ENCODE measurements at regions not wholly inside any gene's neighbourhood (a gene's known extent, or its start where the extent isn't known, plus 50 kb on each side); places are given as distances from the start of the nearest gene placed in this dataset.

DNA sequence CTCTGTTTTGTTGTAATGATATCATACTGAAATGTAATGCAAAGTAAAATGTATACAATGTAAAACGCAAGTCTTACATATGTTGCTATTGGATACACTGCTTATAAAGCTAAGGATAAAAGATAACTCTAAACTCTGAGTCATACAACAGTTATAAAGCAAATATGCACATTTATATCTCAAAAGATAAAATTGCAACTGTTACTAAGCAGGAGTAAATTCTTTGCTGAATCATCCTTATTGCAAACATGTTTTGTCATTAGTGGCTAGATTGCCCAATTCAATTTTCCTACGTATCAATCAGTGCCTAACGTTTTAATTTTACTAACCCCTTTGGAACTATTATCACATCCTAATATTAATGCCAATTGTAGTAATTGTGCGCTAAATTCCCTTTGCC, 762.9 kb downstream of the LTN1 start:
- H3K27ac ChIP-seq: no peak overlapping the region
- no peaks in the 10 kb centered on the region for H3K9me3 ChIP-seq
- peaks cover 0 to 22% (median 0%) of the 10 kb centered on the region in 3 donors for H3K4me1 ChIP-seq
- 52 to 67% methylated on average over 4 of the region's 4 CpGs for WGBS, 2 donors (ENCODE audit: low coverage in 1 of 2)
- TF ChIP-seq POLR2A (IDR thresholded peaks at IDR 0.05) (no peak), POLR2AphosphoS5 (IDR thresholded peaks at IDR 0.05) (peak; percentile 31)
- H3K4me3 ChIP-seq: no peak overlapping the region
- ATAC-seq: no peak
- no peaks in the 10 kb centered on the region for H3K36me3 ChIP-seq
- no peaks in the 10 kb centered on the region for H3K27me3 ChIP-seq

DNA sequence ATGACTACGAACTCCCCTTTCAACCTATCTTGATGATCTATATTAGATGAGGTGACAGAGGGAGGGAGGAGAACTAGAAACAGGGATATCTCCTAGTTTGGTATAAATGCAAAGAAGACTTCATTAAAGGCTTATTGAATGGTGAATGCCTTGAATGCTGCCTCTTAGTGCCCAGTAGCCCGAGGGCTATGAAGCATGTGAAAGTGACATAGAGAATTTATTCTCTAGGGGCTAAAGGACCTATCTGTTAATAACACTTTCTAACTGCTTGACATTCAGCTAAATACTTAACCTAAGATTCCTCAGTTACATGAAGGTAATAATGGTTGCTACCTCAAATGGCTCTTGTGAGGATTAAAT, 764.1 kb downstream of the LTN1 start:
- Histone ChIP-seq H3K27me3 (no peaks in the 10 kb centered on the region), H3K27ac (no peak overlapping the region), H3K9me3 (no peaks in the 10 kb centered on the region), H3K4me1 (peaks cover 0 to 22% (median 0%) of the 10 kb centered on the region in 3 donors), H3K36me3 (no peaks in the 10 kb centered on the region), H3K4me3 (no peak overlapping the region)
- 80 to 96% methylated on average over 1 to 2 of the region's 2 CpGs for WGBS, 2 donors (ENCODE audit: low coverage in 1 of 2)
- ATAC-seq: no peak
- TF ChIP-seq POLR2A (IDR thresholded peaks at IDR 0.05): no peak
- TF ChIP-seq POLR2AphosphoS5 (IDR thresholded peaks at IDR 0.05): no peak
- TF ChIP-seq, protein P1, sequence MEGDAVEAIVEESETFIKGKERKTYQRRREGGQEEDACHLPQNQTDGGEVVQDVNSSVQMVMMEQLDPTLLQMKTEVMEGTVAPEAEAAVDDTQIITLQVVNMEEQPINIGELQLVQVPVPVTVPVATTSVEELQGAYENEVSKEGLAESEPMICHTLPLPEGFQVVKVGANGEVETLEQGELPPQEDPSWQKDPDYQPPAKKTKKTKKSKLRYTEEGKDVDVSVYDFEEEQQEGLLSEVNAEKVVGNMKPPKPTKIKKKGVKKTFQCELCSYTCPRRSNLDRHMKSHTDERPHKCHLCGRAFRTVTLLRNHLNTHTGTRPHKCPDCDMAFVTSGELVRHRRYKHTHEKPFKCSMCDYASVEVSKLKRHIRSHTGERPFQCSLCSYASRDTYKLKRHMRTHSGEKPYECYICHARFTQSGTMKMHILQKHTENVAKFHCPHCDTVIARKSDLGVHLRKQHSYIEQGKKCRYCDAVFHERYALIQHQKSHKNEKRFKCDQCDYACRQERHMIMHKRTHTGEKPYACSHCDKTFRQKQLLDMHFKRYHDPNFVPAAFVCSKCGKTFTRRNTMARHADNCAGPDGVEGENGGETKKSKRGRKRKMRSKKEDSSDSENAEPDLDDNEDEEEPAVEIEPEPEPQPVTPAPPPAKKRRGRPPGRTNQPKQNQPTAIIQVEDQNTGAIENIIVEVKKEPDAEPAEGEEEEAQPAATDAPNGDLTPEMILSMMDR (IDR thresholded peaks at IDR 0.05): no peak
- no peak for TF ChIP-seq EP300 (IDR thresholded peaks at IDR 0.05)

DNA sequence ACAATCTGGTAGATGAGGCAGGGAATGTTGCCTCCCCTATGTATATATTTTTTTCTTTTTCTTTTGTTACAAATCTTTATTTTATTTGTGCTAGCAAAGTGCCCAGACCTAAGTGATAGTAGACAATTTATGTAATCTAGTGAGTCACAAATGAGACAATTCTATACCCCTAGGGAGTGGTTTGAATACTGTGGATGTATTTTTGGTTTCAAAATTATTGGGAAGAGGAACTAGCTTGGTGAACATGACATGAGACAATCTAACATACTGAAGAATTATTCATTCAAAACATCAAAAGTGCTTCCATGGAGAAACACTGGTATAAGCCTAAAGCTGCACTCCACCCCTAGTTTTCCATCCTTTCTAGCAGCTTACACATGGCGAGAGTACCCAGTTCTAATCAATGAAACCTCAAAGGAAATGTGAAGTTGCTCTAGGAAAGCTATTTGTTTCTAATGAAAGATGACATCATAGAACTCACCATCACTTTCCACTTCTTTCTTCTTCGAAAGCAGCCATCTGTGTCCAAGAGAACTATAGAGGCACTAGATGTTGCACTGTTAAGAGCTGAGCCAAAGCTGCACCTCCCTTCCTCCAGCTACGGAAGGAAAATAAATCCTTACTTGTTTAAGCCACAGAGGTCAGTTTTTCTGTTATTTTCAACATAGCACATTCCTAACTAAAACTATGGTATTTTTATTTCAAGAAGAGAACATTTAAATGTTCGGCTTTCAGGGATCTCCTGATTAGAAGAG, 764.6 kb downstream of the LTN1 start:
- Histone ChIP-seq H3K4me3 (no peak overlapping the region), H3K4me1 (peaks cover 0 to 26% (median 0%) of the 10 kb centered on the region in 3 donors), H3K27me3 (no peaks in the 10 kb centered on the region), H3K27ac (no peak overlapping the region), H3K36me3 (no peaks in the 10 kb centered on the region), H3K9me3 (no peaks in the 10 kb centered on the region)
- ATAC-seq: peak; percentile 25
- 57 to 77% methylated on average over 3 to 4 of the region's 4 CpGs for WGBS, 2 donors (ENCODE audit: low coverage in 1 of 2)
- TF ChIP-seq POLR2AphosphoS5 (IDR thresholded peaks at IDR 0.05) (no peak), POLR2A (IDR thresholded peaks at IDR 0.05) (no peak), EP300 (IDR thresholded peaks at IDR 0.05) (no peak)
- TF ChIP-seq, protein P1 (IDR thresholded peaks at IDR 0.05): no peak

DNA sequence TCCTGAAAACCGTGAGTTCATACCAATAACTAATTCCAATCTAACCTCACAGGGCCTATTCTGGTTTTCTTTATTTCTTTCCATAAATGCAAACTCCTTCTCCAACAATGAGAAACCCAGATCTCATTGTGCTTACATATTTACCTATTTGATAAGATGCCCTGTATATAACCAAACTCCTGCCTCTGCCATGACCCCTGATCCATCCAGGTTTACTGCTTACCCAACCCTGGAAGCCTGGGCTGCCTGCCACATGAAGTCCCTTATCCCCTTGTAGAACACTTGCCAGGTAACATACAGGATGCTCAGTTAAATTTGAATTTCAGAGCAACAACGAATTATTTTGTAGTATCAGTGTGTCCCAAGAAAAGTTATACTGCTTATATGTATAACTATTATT, 766.1 kb downstream of the LTN1 start:
- Histone ChIP-seq H3K27me3 (no peaks in the 10 kb centered on the region), H3K36me3 (no peaks in the 10 kb centered on the region), H3K9me3 (no peaks in the 10 kb centered on the region), H3K4me3 (no peak overlapping the region), H3K27ac (no peak overlapping the region), H3K4me1 (peaks cover 0 to 19% (median 0%) of the 10 kb centered on the region in 3 donors)
- WGBS, 2 donors (ENCODE audit: low coverage in 1 of 2): 79 to 87% methylated on average over 2 of the region's 2 CpGs
- ATAC-seq: no peak
- TF ChIP-seq, protein P1 (IDR thresholded peaks at IDR 0.05): no peak
- TF ChIP-seq POLR2AphosphoS5 (IDR thresholded peaks at IDR 0.05) (no peak), POLR2A (IDR thresholded peaks at IDR 0.05) (no peak), EP300 (IDR thresholded peaks at IDR 0.05) (no peak)

DNA sequence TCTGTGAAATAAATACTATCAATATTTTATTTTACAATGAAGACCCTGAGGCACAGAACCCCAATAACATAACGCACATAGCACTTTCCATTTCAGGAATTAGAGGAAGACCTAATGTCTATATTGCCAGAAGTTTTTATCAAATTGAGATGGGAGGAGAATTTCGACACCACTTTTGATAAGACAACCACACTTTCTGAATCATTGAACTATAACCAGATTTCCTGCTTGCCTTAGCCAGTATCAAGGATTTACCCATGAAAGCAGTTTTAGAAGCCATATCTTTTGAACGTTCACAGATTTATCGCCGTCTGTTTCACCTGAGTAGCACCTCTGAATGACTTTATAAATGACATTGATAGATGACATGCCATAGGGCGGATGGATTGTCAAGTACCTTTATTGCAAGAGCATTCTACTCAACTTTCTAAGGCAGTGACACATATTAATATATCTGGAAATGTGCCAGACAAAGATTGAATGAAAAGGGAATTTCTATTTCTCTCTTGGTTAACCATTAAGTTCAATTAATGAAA, 768.4 kb downstream of the LTN1 start:
- H3K9me3 ChIP-seq: no peaks in the 10 kb centered on the region
- H3K27me3 ChIP-seq: no peaks in the 10 kb centered on the region
- H3K4me3 ChIP-seq: no peak overlapping the region
- 87 to 96% methylated on average over 5 to 6 of the region's 6 CpGs for WGBS, 2 donors (ENCODE audit: low coverage in 1 of 2)
- H3K36me3 ChIP-seq: no peaks in the 10 kb centered on the region
- TF ChIP-seq POLR2A (IDR thresholded peaks at IDR 0.05): no peak
- TF ChIP-seq EP300 (IDR thresholded peaks at IDR 0.05): no peak
- TF ChIP-seq, protein P1 (IDR thresholded peaks at IDR 0.05): no peak
- no peak for TF ChIP-seq POLR2AphosphoS5 (IDR thresholded peaks at IDR 0.05)
- peaks cover 0 to 32% (median 3%) of the 10 kb centered on the region in 3 donors for H3K4me1 ChIP-seq
- no peak overlapping the region for H3K27ac ChIP-seq
- no peak for ATAC-seq
